Liver (tissue), 8 donors: ENCODE measurements at regions not wholly inside any gene's neighbourhood (a gene's known extent, or its start where the extent isn't known, plus 50 kb on each side); places are given as distances from the start of the nearest gene placed in this dataset.

Experiments
- DNase-seq: peaks from one replicate; pipeline ENCODE4 v3.0.0-alpha.2; 2017; ENCODE audit warnings: low spot score
- H3K27ac ChIP-seq, 2 donors: one replicate each; pipeline ENCODE4 v1.7.0; 2013; ENCODE audit warnings: inconsistent platforms in 2 of 2, low read length in 2 of 2, control low read depth in 1 of 2, low read depth in 1 of 2, mild to moderate bottlenecking in 1 of 2
- H3K27me3 ChIP-seq, 4 donors: one replicate each; pipeline versions ENCODE4 v1.6.1 to v1.7.0; 2013; ENCODE audit warnings: low read length in 3 of 4, inconsistent platforms in 1 of 4, mild to moderate bottlenecking in 1 of 4, moderate library complexity in 1 of 4; ENCODE audit not compliant: control insufficient read depth in 4 of 4, insufficient read depth in 4 of 4
- H3K36me3 ChIP-seq, 4 donors: one replicate each; pipeline versions ENCODE4 v1.6.1 to v1.7.0; 2013; ENCODE audit warnings: low read length in 3 of 4, mild to moderate bottlenecking in 3 of 4, low read depth in 1 of 4, moderate library complexity in 1 of 4; ENCODE audit not compliant: control insufficient read depth in 4 of 4, insufficient read depth in 3 of 4
- H3K4me1 ChIP-seq, 4 donors: one replicate each; pipeline versions ENCODE4 v1.6.1 to v1.7.0; 2013; ENCODE audit warnings: low read length in 3 of 4, mild to moderate bottlenecking in 3 of 4, moderate library complexity in 1 of 4; ENCODE audit not compliant: control insufficient read depth in 4 of 4, insufficient read depth in 4 of 4
- H3K4me3 ChIP-seq, 3 donors: one replicate each; pipeline versions ENCODE4 v1.6.1 to v1.7.0; 2013; ENCODE audit warnings: low read length in 3 of 3, control low read depth in 1 of 3, low read depth in 1 of 3, mild to moderate bottlenecking in 1 of 3
- H3K9ac ChIP-seq, 2 donors: one replicate each; pipeline ENCODE4 v1.7.0; 2013; ENCODE audit warnings: low read length in 2 of 2, mild to moderate bottlenecking in 2 of 2, moderate library complexity in 2 of 2, control low read depth in 1 of 2, low read depth in 1 of 2
- H3K9me3 ChIP-seq, 4 donors: one replicate each; pipeline versions ENCODE4 v1.6.1 to v1.7.0; 2013; ENCODE audit warnings: low read length in 3 of 4; ENCODE audit not compliant: control insufficient read depth in 4 of 4
- ATF3 ChIP-seq: IDR thresholded peaks from 2 replicates; pipeline ENCODE4 v1.6.1; 2016; ENCODE audit warnings: antibody characterized with exemption
- CTCF ChIP-seq: fragments of 150-350 bp; IDR thresholded peaks from 2 replicates; pipeline ENCODE4 v1.5.1; 2017; ENCODE audit warnings: improper control_type of control experiment, low read depth, low read length; ENCODE audit not compliant: missing input control
- EGR1 ChIP-seq, 2 donors: IDR thresholded peaks; 2 replicates each; pipeline ENCODE4 v1.6.1; 2016 to 2018; ENCODE audit warnings: antibody characterized with exemption in 2 of 2, low read depth in 2 of 2
- FOXA1 ChIP-seq: IDR thresholded peaks from 2 replicates; pipeline ENCODE4 v1.6.1; 2016; ENCODE audit warnings: antibody characterized with exemption
- FOXA2 ChIP-seq: IDR thresholded peaks from 2 replicates; pipeline ENCODE4 v1.6.1; 2016; ENCODE audit warnings: antibody characterized with exemption
- GABPA ChIP-seq, 2 donors: IDR thresholded peaks in 1 of 2; conservative IDR thresholded peaks in 1 of 2; 2 replicates each; pipeline ENCODE4 v1.6.1; 2016; ENCODE audit warnings: antibody characterized with exemption in 2 of 2, mild to moderate bottlenecking in 1 of 2, moderate library complexity in 1 of 2
- HNF4A ChIP-seq, 2 donors: conservative IDR thresholded peaks; 2 replicates each; pipeline ENCODE4 v1.6.1; 2016; ENCODE audit warnings: antibody characterized with exemption in 2 of 2, mild to moderate bottlenecking in 2 of 2
- HNF4G ChIP-seq: IDR thresholded peaks from 2 replicates; pipeline ENCODE4 v1.6.1; 2016; ENCODE audit warnings: antibody characterized with exemption
- JUND ChIP-seq, 2 donors: IDR thresholded peaks; 2 replicates each; pipeline ENCODE4 v1.6.1; 2016; ENCODE audit warnings: antibody characterized with exemption in 2 of 2
- MAX ChIP-seq: IDR thresholded peaks from 2 replicates; pipeline ENCODE4 v1.6.1; 2016; ENCODE audit warnings: antibody characterized with exemption
- NR2F2 ChIP-seq: IDR thresholded peaks from 2 replicates; pipeline ENCODE4 v1.6.1; 2016; ENCODE audit warnings: antibody characterized with exemption
- RAD21 ChIP-seq, 2 donors: IDR thresholded peaks; 2 replicates each; pipeline ENCODE4 v1.6.1; 2016; ENCODE audit warnings: antibody characterized with exemption in 2 of 2, mild to moderate bottlenecking in 2 of 2
- RXRA ChIP-seq, 2 donors: IDR thresholded peaks; 2 replicates each; pipeline ENCODE4 v1.6.1; 2017 to 2018; ENCODE audit warnings: antibody characterized with exemption in 2 of 2, mild to moderate bottlenecking in 1 of 2
- SP1 ChIP-seq: IDR thresholded peaks from 2 replicates; pipeline ENCODE4 v1.6.1; 2018; ENCODE audit warnings: antibody characterized with exemption, mild to moderate bottlenecking
- TAF1 ChIP-seq: conservative IDR thresholded peaks from 2 replicates; pipeline ENCODE4 v1.6.1; 2016; ENCODE audit warnings: antibody characterized with exemption, mild to moderate bottlenecking
- YY1 ChIP-seq: IDR thresholded peaks from 2 replicates; pipeline ENCODE4 v1.6.1; 2016; ENCODE audit warnings: antibody characterized with exemption, mild to moderate bottlenecking
- WGBS: extraction: QIAGEN DNeasy Blood & Tissue Kit; methylation state at CpG from one replicate; pipeline ENCODE4 v1.1.7; 2013; 5-methylcytosine and 5-hydroxymethylcytosine counted together
- TF ChIP-seq, protein P1 (sequence below): IDR thresholded peaks from 2 replicates; pipeline ENCODE4 v1.6.1; 2016; ENCODE audit warnings: antibody characterized with exemption
- TF ChIP-seq, protein P2 (sequence below): IDR thresholded peaks from 2 replicates; pipeline ENCODE4 v1.6.1; 2016; ENCODE audit warnings: antibody characterized with exemption, mild to moderate bottlenecking
- donor health status: healthy.
- donor health status: healthy.
- donor health status: healthy.
- donor health status: healthy.
- donor health status: healthy.

DNA sequence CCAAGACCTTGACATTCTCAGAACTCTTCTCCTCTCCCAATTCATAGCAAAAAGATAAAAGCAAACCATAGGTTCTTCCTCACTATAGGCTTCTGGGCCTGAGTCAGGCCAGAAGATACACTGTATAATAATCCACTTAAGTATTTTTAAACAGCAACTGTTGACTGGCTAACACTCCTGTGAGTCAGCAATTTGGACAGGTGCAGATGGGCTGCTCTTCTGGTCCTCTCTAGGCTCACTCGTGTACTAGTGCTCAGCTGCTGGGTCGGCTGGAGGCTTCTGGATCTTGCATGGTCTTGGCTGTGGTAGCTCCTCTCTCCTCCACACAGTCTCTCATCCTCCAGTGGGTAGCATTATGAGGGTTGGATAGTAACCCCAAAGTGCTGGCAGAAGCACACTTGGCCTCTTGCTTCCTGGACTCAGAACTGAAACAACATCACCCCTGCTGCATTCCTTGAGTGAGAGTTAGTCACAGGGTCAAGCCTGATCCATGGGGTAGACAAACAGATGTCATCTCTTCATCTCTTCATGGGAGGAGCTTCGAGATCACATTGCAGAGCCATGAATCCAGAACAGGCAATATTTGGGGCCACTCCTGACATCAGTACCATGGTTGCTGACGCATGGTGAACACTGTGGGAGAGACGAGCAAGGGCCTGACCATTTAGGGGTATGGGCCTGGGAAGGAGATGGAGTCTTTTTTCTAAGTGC, 86.9 kb downstream of the C6orf118 start:
- Histone ChIP-seq H3K36me3 (no peaks in the 10 kb centered on the region), H3K9ac (no peak overlapping the region), H3K27me3 (no peaks in the 10 kb centered on the region), H3K9me3 (no peaks in the 10 kb centered on the region), H3K4me3 (no peak overlapping the region), H3K4me1 (no peaks in the 10 kb centered on the region), H3K27ac (no peak overlapping the region)
- TF ChIP-seq SP1 (no peak), RXRA (IDR thresholded peaks at IDR 0.05) (no peak), NR2F2 (no peak)
- no peak for DNase-seq
- 72% methylated on average over 5 of the region's 5 CpGs for WGBS

DNA sequence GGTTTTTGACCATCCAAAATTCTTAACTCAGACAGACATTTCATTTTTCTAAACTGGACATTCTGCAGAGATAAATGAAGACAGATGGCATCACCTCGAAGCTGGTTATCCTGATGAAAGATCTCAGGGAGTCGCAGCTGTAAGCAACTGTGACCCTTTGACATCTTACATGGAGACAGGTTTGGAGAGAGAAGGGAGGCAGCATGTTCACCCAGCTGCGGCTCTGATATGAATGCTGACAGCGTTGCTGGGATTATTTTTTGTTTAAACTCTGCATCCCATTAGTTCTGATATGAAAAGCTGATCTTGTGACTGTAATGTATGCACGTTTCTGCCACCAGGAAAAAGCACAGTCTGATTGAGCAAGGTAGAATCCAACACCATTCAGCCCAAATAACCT, 89.4 kb downstream of the C6orf118 start:
- Histone ChIP-seq H3K36me3 (no peaks in the 10 kb centered on the region), H3K4me1 (no peaks in the 10 kb centered on the region), H3K9ac (no peak overlapping the region), H3K27ac (no peak overlapping the region), H3K9me3 (no peaks in the 10 kb centered on the region), H3K4me3 (no peak overlapping the region), H3K27me3 (no peaks in the 10 kb centered on the region)
- WGBS = 45% methylated on average over 5 of the region's 5 CpGs
- TF ChIP-seq RAD21 (IDR thresholded peaks at IDR 0.05) (no peak), CTCF (no peak), TAF1 (no peak), ATF3 (no peak), HNF4G (no peak), GABPA (IDR thresholded peaks at IDR 0.05 in 1 of 2, conservative IDR thresholded peaks at IDR 0.05 in 1 of 2) (no peak), NR2F2 (no peak), SP1 (no peak), FOXA1 (no peak), MAX (no peak), YY1 (no peak), JUND (IDR thresholded peaks at IDR 0.05) (no peak), EGR1 (IDR thresholded peaks at IDR 0.05; ENCODE audit: low read depth in 2 of 2) (no peak), HNF4A (conservative IDR thresholded peaks at IDR 0.05) (no peak), FOXA2 (no peak), RXRA (IDR thresholded peaks at IDR 0.05) (no peak)
- TF ChIP-seq, protein P1, sequence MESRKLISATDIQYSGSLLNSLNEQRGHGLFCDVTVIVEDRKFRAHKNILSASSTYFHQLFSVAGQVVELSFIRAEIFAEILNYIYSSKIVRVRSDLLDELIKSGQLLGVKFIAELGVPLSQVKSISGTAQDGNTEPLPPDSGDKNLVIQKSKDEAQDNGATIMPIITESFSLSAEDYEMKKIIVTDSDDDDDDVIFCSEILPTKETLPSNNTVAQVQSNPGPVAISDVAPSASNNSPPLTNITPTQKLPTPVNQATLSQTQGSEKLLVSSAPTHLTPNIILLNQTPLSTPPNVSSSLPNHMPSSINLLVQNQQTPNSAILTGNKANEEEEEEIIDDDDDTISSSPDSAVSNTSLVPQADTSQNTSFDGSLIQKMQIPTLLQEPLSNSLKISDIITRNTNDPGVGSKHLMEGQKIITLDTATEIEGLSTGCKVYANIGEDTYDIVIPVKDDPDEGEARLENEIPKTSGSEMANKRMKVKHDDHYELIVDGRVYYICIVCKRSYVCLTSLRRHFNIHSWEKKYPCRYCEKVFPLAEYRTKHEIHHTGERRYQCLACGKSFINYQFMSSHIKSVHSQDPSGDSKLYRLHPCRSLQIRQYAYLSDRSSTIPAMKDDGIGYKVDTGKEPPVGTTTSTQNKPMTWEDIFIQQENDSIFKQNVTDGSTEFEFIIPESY = no peak
- TF ChIP-seq, protein P2, sequence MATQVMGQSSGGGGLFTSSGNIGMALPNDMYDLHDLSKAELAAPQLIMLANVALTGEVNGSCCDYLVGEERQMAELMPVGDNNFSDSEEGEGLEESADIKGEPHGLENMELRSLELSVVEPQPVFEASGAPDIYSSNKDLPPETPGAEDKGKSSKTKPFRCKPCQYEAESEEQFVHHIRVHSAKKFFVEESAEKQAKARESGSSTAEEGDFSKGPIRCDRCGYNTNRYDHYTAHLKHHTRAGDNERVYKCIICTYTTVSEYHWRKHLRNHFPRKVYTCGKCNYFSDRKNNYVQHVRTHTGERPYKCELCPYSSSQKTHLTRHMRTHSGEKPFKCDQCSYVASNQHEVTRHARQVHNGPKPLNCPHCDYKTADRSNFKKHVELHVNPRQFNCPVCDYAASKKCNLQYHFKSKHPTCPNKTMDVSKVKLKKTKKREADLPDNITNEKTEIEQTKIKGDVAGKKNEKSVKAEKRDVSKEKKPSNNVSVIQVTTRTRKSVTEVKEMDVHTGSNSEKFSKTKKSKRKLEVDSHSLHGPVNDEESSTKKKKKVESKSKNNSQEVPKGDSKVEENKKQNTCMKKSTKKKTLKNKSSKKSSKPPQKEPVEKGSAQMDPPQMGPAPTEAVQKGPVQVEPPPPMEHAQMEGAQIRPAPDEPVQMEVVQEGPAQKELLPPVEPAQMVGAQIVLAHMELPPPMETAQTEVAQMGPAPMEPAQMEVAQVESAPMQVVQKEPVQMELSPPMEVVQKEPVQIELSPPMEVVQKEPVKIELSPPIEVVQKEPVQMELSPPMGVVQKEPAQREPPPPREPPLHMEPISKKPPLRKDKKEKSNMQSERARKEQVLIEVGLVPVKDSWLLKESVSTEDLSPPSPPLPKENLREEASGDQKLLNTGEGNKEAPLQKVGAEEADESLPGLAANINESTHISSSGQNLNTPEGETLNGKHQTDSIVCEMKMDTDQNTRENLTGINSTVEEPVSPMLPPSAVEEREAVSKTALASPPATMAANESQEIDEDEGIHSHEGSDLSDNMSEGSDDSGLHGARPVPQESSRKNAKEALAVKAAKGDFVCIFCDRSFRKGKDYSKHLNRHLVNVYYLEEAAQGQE = no peak
- no peak for DNase-seq
